GM23248 (cell line): ENCODE measurements at regions not wholly inside any gene's neighbourhood (a gene's known extent, or its start where the extent isn't known, plus 50 kb on each side); places are given as distances from the start of the nearest gene placed in this dataset. TPM values are rescaled to one million over a fixed set of nuclear protein-coding genes. Genes with fewer than 3 reads are reported as not detected.

Experiments used
- DNase-seq: peaks from one replicate; pipeline ENCODE4 v3.0.0-alpha.2; 2015
- H2AFZ ChIP-seq: fragments of 200-600 bp; sonication (generic); 2 replicates; pipeline ENCODE4 v1.6.1; 2016; ENCODE audit warnings: antibody characterized with exemption
- H3F3A ChIP-seq: fragments of 200-600 bp; sonication (generic); 2 replicates; pipeline ENCODE4 v1.6.1; 2016; ENCODE audit warnings: mild to moderate bottlenecking, antibody characterized with exemption, mixed run types; ENCODE audit not compliant: insufficient read depth
- H3K27ac ChIP-seq: fragments of 200-600 bp; sonication (generic); 2 replicates; pipeline ENCODE4 v1.5.1; 2016; ENCODE audit warnings: mild to moderate bottlenecking
- H3K27me3 ChIP-seq: fragments of 200-600 bp; sonication (generic); replicated peaks from 2 replicates; pipeline ENCODE4 v1.6.1; 2016; ENCODE audit warnings: mild to moderate bottlenecking; ENCODE audit not compliant: insufficient read depth
- H3K36me3 ChIP-seq: fragments of 200-600 bp; sonication (generic); 2 replicates; pipeline ENCODE4 v1.6.1; 2016; ENCODE audit warnings: low read depth, mild to moderate bottlenecking
- H3K4me1 ChIP-seq: fragments of 200-600 bp; sonication (generic); 2 replicates; pipeline ENCODE4 v1.6.1; 2016; ENCODE audit warnings: mild to moderate bottlenecking; ENCODE audit not compliant: insufficient read depth
- H3K4me2 ChIP-seq: fragments of 200-600 bp; sonication (generic); one replicate; pipeline ENCODE4 v1.6.1; 2016; ENCODE audit warnings: mild to moderate bottlenecking; ENCODE audit not compliant: unreplicated experiment
- H3K4me3 ChIP-seq: fragments of 200-600 bp; sonication (generic); 2 replicates; pipeline ENCODE4 v1.5.1; 2016; ENCODE audit warnings: mild to moderate bottlenecking
- H3K79me2 ChIP-seq: fragments of 200-600 bp; sonication (generic); 2 replicates; pipeline ENCODE4 v1.6.1; 2016; ENCODE audit warnings: mild to moderate bottlenecking; ENCODE audit not compliant: insufficient read depth
- H3K9ac ChIP-seq: fragments of 200-600 bp; sonication (generic); 2 replicates; pipeline ENCODE4 v1.6.1; 2016; ENCODE audit warnings: mild to moderate bottlenecking
- H3K9me2 ChIP-seq: fragments of 200-600 bp; sonication (generic); 2 replicates; pipeline ENCODE4 v1.6.1; 2016; ENCODE audit warnings: mixed run types, mild to moderate bottlenecking, moderate library complexity; ENCODE audit not compliant: insufficient read depth
- H3K9me3 ChIP-seq: fragments of 200-600 bp; sonication (generic); one replicate; pipeline ENCODE4 v1.6.1; 2017; ENCODE audit warnings: low read depth
- H4K20me1 ChIP-seq: fragments of 200-600 bp; sonication (generic); 2 replicates; pipeline ENCODE4 v1.6.0; 2016; ENCODE audit not compliant: insufficient read depth
- EZH2 ChIP-seq: fragments of 200-600 bp; sonication (generic); IDR thresholded peaks from 2 replicates; pipeline ENCODE4 v1.6.1; 2018; ENCODE audit warnings: antibody characterized with exemption, mild to moderate bottlenecking; ENCODE audit not compliant: insufficient read depth, poor library complexity, severe bottlenecking
- EZH2phosphoT487 ChIP-seq: fragments of 200-600 bp; sonication (generic); IDR thresholded peaks from 2 replicates; pipeline ENCODE4 v1.6.1; 2018; ENCODE audit warnings: antibody characterized with exemption, moderate library complexity, mild to moderate bottlenecking, low read depth; ENCODE audit not compliant: insufficient read depth
- WGBS, 2 experiments: methylation state at CpG; one replicate each; pipeline ENCODE4 v1.1.6; 2015 to 2017; ENCODE audit warnings: low lambda C conversion rate in 2 of 2, low coverage in 1 of 2; ENCODE audit errors: missing lambda C conversion rate in 2 of 2; 5-methylcytosine and 5-hydroxymethylcytosine counted together
- in situ Hi-C: fragments of 300-500 bp; cut with MboI; formaldehyde crosslinking; loops from 2 replicates; pipeline ENCODE4 v1.15.0; 2020
- small RNA-seq: library from RNA; depleted of rRNA; stranded (forward); fragments of <200 nt; gene quantifications from one replicate; pipeline ENCODE3, GENCODE V24; 2014; ENCODE audit warnings: low read depth, low replicate concordance

- Histone ChIP-seq H2AFZ (no peak overlapping the region), H3K4me2 (no peak overlapping the region), H4K20me1 (no peaks in the 10 kb centered on the region), H3K9me2 (no peaks in the 10 kb centered on the region), H3K9ac (no peak overlapping the region), H3K27me3 (0 out of 2 replicates have a peak, but pooled peaks cover 10% of the 10 kb centered on the region), H3K4me1 (no peaks in the 10 kb centered on the region), H3K79me2 (no peaks in the 10 kb centered on the region), H3K4me3 (no peak overlapping the region), H3K36me3 (no peaks in the 10 kb centered on the region), H3K9me3 (no peaks in the 10 kb centered on the region), H3F3A (no peaks in the 10 kb centered on the region), H3K27ac (no peak overlapping the region)
- TF ChIP-seq EZH2phosphoT487, result no peak
- DNase-seq, result no peak
- in situ Hi-C loops, result no loop called here
These were observed 57.3 kb upstream of the ZNF648 start for GRCh38 chr1:182118851-182119250.

- H3K36me3 ChIP-seq, result no peaks in the 10 kb centered on the region
- H3K4me1 ChIP-seq, result no peaks in the 10 kb centered on the region
- H4K20me1 ChIP-seq, result no peaks in the 10 kb centered on the region
- no peak overlapping the region for H3K4me3 ChIP-seq
- H3K27ac ChIP-seq, result no peak overlapping the region
- no peaks in the 10 kb centered on the region for H3K9me3 ChIP-seq
- no peak overlapping the region for H2AFZ ChIP-seq
- 0 out of 2 replicates have a peak, but pooled peaks cover 10% of the 10 kb centered on the region for H3K27me3 ChIP-seq
- in situ Hi-C loops, result no loop called here
- no peak for DNase-seq
- H3K79me2 ChIP-seq, result no peaks in the 10 kb centered on the region
- no peaks in the 10 kb centered on the region for H3K9me2 ChIP-seq
- 33 to 36% methylated on average over 9 of the region's 9 CpGs for WGBS, 2 experiments
- TF ChIP-seq EZH2phosphoT487 (no peak), EZH2 (no peak)
- no peak overlapping the region for H3K4me2 ChIP-seq
- H3F3A ChIP-seq, result no peaks in the 10 kb centered on the region
- no peak overlapping the region for H3K9ac ChIP-seq
These were observed 53.1 kb upstream of the ZNF648 start for GRCh38 chr1:182114627-182115023.

DNA sequence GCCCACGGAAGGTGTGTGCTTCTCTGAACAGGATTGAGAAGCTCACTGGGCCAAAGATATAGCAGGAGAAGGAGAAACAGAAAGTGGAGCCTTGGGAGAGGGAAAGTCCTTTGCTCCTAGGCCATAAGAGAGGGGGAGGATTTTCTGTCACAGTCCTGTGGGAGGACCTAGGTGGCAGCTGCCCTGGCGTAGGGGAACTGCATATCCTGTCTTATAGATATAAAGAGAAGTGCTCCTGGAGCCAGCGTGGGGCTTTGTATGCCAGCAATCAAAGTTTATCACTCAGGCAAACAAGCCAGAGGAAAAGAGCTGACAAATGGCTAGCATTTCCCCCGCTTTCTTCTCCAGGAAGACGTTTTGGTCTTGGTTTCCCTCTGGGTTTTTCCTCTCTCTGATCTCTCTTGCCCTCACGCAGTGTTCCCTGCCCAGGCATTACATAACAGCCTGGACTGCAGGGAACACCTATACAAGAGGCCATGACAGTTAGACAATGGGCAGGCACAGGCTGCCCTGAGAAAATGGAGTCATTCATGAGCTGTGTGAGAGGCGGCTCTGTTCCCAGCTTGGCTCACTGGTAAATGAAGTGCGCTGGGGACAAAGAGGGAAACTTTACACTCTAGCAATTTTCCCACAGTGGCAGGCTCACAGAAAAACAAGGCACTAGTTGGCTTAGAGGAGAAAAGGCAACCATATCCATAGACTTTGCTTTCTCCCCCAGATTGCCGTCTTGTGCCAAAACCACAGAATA is 52.5 kb upstream of the ZNF648 start:
- Histone ChIP-seq H3K27me3 (0 out of 2 replicates have a peak, but pooled peaks cover 10% of the 10 kb centered on the region), H3K4me3 (no peak overlapping the region), H3F3A (no peaks in the 10 kb centered on the region), H4K20me1 (no peaks in the 10 kb centered on the region), H3K9ac (no peak overlapping the region), H3K4me2 (no peak overlapping the region), H3K9me3 (no peaks in the 10 kb centered on the region), H3K27ac (no peak overlapping the region), H2AFZ (no peak overlapping the region), H3K36me3 (no peaks in the 10 kb centered on the region), H3K9me2 (no peaks in the 10 kb centered on the region), H3K4me1 (no peaks in the 10 kb centered on the region), H3K79me2 (no peaks in the 10 kb centered on the region)
- DNase-seq, result no peak
- TF ChIP-seq EZH2, result no peak
- TF ChIP-seq EZH2phosphoT487, result no peak
- WGBS, 2 experiments, result 41 to 50% methylated on average over 9 of the region's 9 CpGs
- in situ Hi-C loops, result no loop called here

DNA sequence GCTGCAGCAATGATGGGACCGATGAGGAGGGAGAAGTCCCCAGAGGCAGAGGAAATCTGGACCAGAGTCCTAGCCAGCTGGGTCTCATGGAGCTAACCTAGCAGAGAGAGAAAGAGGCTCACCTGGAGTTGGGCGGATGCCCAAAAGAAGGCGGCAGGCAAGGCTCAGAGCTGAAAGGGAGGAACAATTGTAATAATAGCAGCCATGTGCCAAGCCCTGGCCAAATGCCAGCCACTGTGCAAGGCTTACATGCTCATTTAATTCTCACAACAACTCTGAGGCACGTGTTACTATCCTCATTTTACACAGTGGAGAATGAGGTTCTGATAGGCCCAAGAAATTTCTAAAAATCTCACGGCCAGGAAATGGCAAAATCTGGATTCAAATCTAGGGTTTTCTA is 50.0 kb upstream of the ZNF648 start:
- Histone ChIP-seq H3F3A (no peaks in the 10 kb centered on the region), H3K4me1 (no peaks in the 10 kb centered on the region), H3K4me2 (no peak overlapping the region), H4K20me1 (no peaks in the 10 kb centered on the region), H3K27ac (no peak overlapping the region), H3K9me2 (no peaks in the 10 kb centered on the region), H2AFZ (no peak overlapping the region), H3K9ac (no peak overlapping the region), H3K4me3 (no peak overlapping the region), H3K79me2 (no peaks in the 10 kb centered on the region), H3K27me3 (no peaks in the 10 kb centered on the region), H3K36me3 (no peaks in the 10 kb centered on the region), H3K9me3 (no peaks in the 10 kb centered on the region)
- in situ Hi-C loops, result no loop called here
- TF ChIP-seq EZH2phosphoT487 (no peak), EZH2 (no peak)
- no peak for DNase-seq
- 39 to 46% methylated on average over 5 of the region's 5 CpGs for whole genome bisulfite sequencing, 2 experiments

Small RNA genes in the stretch of these regions (small RNA-seq; reads per million reads assigned to genes)
- gene RNU6-152P, result not detected
